GM12878 (cell line): ENCODE measurements at regions not wholly inside any gene's neighbourhood (a gene's known extent, or its start where the extent isn't known, plus 50 kb on each side); places are given as distances from the start of the nearest gene placed in this dataset.

Source experiments
- ATAC-seq: fragments of 200-7000 bp; cut with Tn5 transposase; 3 replicates; pipeline ENCODE4 v1.9.1; 2020; ENCODE audit warnings: mild to moderate bottlenecking, moderate library complexity
- BruUV-seq: library from RNA; stranded (reverse); fragments of 400-500 nt; replicated peaks from 2 replicates; lab custom pipeline; 2021; lab: Mats Ljungman, UMichigan
- CTCF ChIA-PET: fragments of 300-600 bp; sonication (Branson Sonifier 250); formaldehyde crosslinking; extraction: SDS; loops from one replicate; lab custom pipeline; 2021; ENCODE audit warnings: inconsistent platforms; lab: Yijun Ruan, JAX
- POLR2A ChIA-PET: fragments of 350-600 bp; formaldehyde crosslinking; extraction: SDS; loops from one replicate; lab custom pipeline; 2021; ENCODE audit warnings: inconsistent platforms; lab: Charles Lee
- RAD21 ChIA-PET: fragments of 300-600 bp; sonication (Branson Sonifier 250); formaldehyde crosslinking; loops from one replicate; lab custom pipeline; 2023; ENCODE audit warnings: antibody characterized with exemption; ENCODE audit not compliant: unreplicated experiment; lab: Charles Lee
- SMC1A ChIA-PET: fragments of 300-600 bp; sonication (Branson Sonifier 250); formaldehyde crosslinking; loops from one replicate; lab custom pipeline; 2023; ENCODE audit not compliant: unreplicated experiment, uncharacterized antibody; lab: Charles Lee
- DNase-seq: peaks from one replicate; pipeline ENCODE4 v3.0.0-alpha.2; 2011; ENCODE audit warnings: low read depth, low spot score
- FAIRE-seq: peaks from 3 replicates; lab custom pipeline; 2011; peaks lifted over from hg19 to GRCh38; lab: Jason Lieb, UNC
- H2AFZ ChIP-seq: 2 replicates; pipeline ENCODE4 v1.6.0; 2011; ENCODE audit warnings: low read depth, low read length, control low read depth; ENCODE audit not compliant: control insufficient read depth
- H3K27ac ChIP-seq: 2 replicates; pipeline ENCODE4 v1.5.1; 2011; ENCODE audit warnings: control low read depth; ENCODE audit not compliant: control insufficient read depth, insufficient read depth
- H3K27me3 ChIP-seq, 2 experiments: replicated peaks in 1 of 2; 2 replicates each; pipeline versions ENCODE4 v1.6.0 to v1.6.1; 2011; ENCODE audit warnings: low read length in 1 of 2; ENCODE audit not compliant: control insufficient read depth in 2 of 2, insufficient read depth in 2 of 2
- H3K36me3 ChIP-seq, 2 experiments: 2 replicates each; pipeline ENCODE4 v1.5.1; 2011; ENCODE audit warnings: low read length in 1 of 2; ENCODE audit not compliant: control insufficient read depth in 2 of 2, insufficient read depth in 2 of 2
- H3K4me1 ChIP-seq: 2 replicates; pipeline ENCODE4 v1.6.1; 2011; ENCODE audit warnings: mild to moderate bottlenecking, low read length, moderate library complexity, mixed read lengths; ENCODE audit not compliant: control insufficient read depth, insufficient read depth
- H3K4me2 ChIP-seq: 2 replicates; pipeline ENCODE4 v1.6.0; 2011; ENCODE audit warnings: control low read depth; ENCODE audit not compliant: control insufficient read depth, insufficient read depth
- H3K4me3 ChIP-seq: fragments of 200-600 bp; sonication (generic); 2 replicates; pipeline ENCODE4 v1.5.1; 2016
- H3K79me2 ChIP-seq: 2 replicates; pipeline ENCODE4 v1.6.0; 2011; ENCODE audit warnings: low read length; ENCODE audit not compliant: control insufficient read depth, insufficient read depth
- H3K9ac ChIP-seq: 2 replicates; pipeline ENCODE4 v1.8.0; 2011; ENCODE audit warnings: low read length, control low read depth, mixed read lengths; ENCODE audit not compliant: control insufficient read depth, insufficient read depth
- H3K9me3 ChIP-seq: replicated peaks from 3 replicates; pipeline ENCODE4 v1.5.1; 2011; ENCODE audit warnings: mild to moderate bottlenecking, low read length; ENCODE audit not compliant: control insufficient read depth, insufficient read depth
- H4K20me1 ChIP-seq: 2 replicates; pipeline ENCODE4 v1.6.0; 2011; ENCODE audit not compliant: control insufficient read depth, insufficient read depth
- EZH2 ChIP-seq: IDR thresholded peaks from 2 replicates; pipeline ENCODE4 v1.6.1; 2012; ENCODE audit warnings: low read depth, mild to moderate bottlenecking, control low read depth, inconsistent platforms, low read length, borderline replicate concordance; ENCODE audit not compliant: control insufficient read depth
- MEF2A ChIP-seq: IDR thresholded peaks from 2 replicates; pipeline ENCODE4 v1.6.1; 2011; ENCODE audit warnings: low read depth, mild to moderate bottlenecking, low read length, moderate library complexity; ENCODE audit not compliant: insufficient read depth
- NFYB ChIP-seq: IDR thresholded peaks from 2 replicates; pipeline ENCODE4 v1.6.1; 2011; ENCODE audit warnings: low read depth, mild to moderate bottlenecking, low read length, improper control_type of control experiment, moderate library complexity; ENCODE audit not compliant: insufficient read depth
- RELB ChIP-seq: fragments of 450-650 bp; IDR thresholded peaks from 2 replicates; pipeline ENCODE4 v1.6.1; 2017; ENCODE audit warnings: low read depth, mild to moderate bottlenecking, moderate library complexity
- WGBS: methylation state at CpG from one replicate; pipeline ENCODE4 v1.1.6; 2016; ENCODE audit warnings: low lambda C conversion rate; ENCODE audit not compliant: insufficient replicate concordance, insufficient coverage; ENCODE audit errors: missing lambda C conversion rate; 5-methylcytosine and 5-hydroxymethylcytosine counted together
- in situ Hi-C: fragments of 300-500 bp; cut with MboI; formaldehyde crosslinking; loops from 9 replicates; pipeline ENCODE4 v1.14.3; 2018; ENCODE audit warnings: mixed read lengths
- intact Hi-C: fragments of 100-400 bp; cut with micrococcal nuclease; formaldehyde crosslinking; loops from one replicate; pipeline ENCODE4 v1.14.2; 2022; ENCODE audit not compliant: unreplicated experiment

GRCh38 chr2:221241072-221241471 is 331.0 kb downstream of the EPHA4 start:
- in situ Hi-C loops (no loop called here), intact Hi-C loops (no loop called here)
- ChIA-PET CTCF (interaction anchor here (0.9 kb wide), 1 partner anchor 44 kb away, joined by 3 read pairs; no protein-coding TSS in a partner anchor), RAD21 (no interaction called here), SMC1A (interaction anchor here (0.9 to 2.2 kb wide), 2 partner anchors 18 to 59 kb away, joined by 3 to 5 read pairs; no protein-coding TSS in a partner anchor), POLR2A (no interaction called here)
- no peak overlapping the region for H3K9ac ChIP-seq
- ATAC-seq (no peak), DNase-seq (no peak), FAIRE-seq (no peak)
- H3K4me2 ChIP-seq = no peak overlapping the region
- no peak overlapping the region for H3K4me3 ChIP-seq
- H4K20me1 ChIP-seq = no peaks in the 10 kb centered on the region
- H3K79me2 ChIP-seq = no peaks in the 10 kb centered on the region
- no TSS peak for BruUV-seq
- no peak overlapping the region for H3K27ac ChIP-seq
- no peaks in the 10 kb centered on the region for H3K27me3 ChIP-seq
- no peaks in the 10 kb centered on the region for H3K9me3 ChIP-seq
- 11% methylated on average over 3 of the region's 3 CpGs for WGBS
- H3K4me1 ChIP-seq = no peaks in the 10 kb centered on the region
- H2AFZ ChIP-seq = no peak overlapping the region
- TF ChIP-seq RELB = no peak
- no peaks in the 10 kb centered on the region for H3K36me3 ChIP-seq

- no peaks in the 10 kb centered on the region for H3K36me3 ChIP-seq
- DNase-seq = no peak
- intact Hi-C loops = no loop called here
- no peak overlapping the region for H2AFZ ChIP-seq
- H3K79me2 ChIP-seq = no peaks in the 10 kb centered on the region
- BruUV-seq = no TSS peak
- no peaks in the 10 kb centered on the region for H4K20me1 ChIP-seq
- FAIRE-seq = no peak
- no peak overlapping the region for H3K9ac ChIP-seq
- H3K27ac ChIP-seq = no peak overlapping the region
- TF ChIP-seq MEF2A (no peak), EZH2 (no peak), NFYB (no peak)
- TF ChIP-seq, all 136 proteins: peak for 0
- SMC1A ChIA-PET = no interaction called here
- WGBS = 0% methylated on average over 2 of the region's 2 CpGs
- RAD21 ChIA-PET = no interaction called here
- H3K27me3 ChIP-seq = no peaks in the 10 kb centered on the region
- ATAC-seq = no peak; the same call in 2 of the 3 replicates
- H3K4me3 ChIP-seq = no peak overlapping the region
- H3K4me2 ChIP-seq = no peak overlapping the region
- no peaks in the 10 kb centered on the region for H3K9me3 ChIP-seq
- in situ Hi-C loops = no loop called here
- no peaks in the 10 kb centered on the region for H3K4me1 ChIP-seq
- POLR2A ChIA-PET = no interaction called here
- CTCF ChIA-PET = no interaction called here
These were observed 328.3 kb downstream of the EPHA4 start for GRCh38 chr2:221243771-221244170.
